K562 (cell line): ENCODE measurements at regions not wholly inside any gene's neighbourhood (a gene's known extent, or its start where the extent isn't known, plus 50 kb on each side); places are given as distances from the start of the nearest gene placed in this dataset.

Source experiments
- ATAC-seq: fragments of 200-7000 bp; cut with Tn5 transposase; 3 replicates; pipeline ENCODE4 v1.9.1; 2020; ENCODE audit warnings: moderate library complexity
- BruUV-seq: library from RNA; stranded (reverse); fragments of 400-500 nt; replicated peaks from 2 replicates; lab custom pipeline; 2021; lab: Mats Ljungman, UMichigan
- CTCF ChIA-PET: fragments of 300-600 bp; formaldehyde crosslinking; extraction: SDS; loops from one replicate; lab custom pipeline; 2021; ENCODE audit warnings: low intra/inter-chr PET ratio; lab: Yijun Ruan, JAX
- POLR2A ChIA-PET: fragments of 300-600, 350-650 bp; sonication (Branson Sonifier 250); formaldehyde crosslinking; extraction: SDS; loops from one replicate; lab custom pipeline; 2021; ENCODE audit warnings: antibody characterized with exemption, inconsistent platforms; lab: Yijun Ruan, JAX
- DNase-seq, 4 experiments: peaks; one replicate each; pipeline versions ENCODE4 v3.0.0 to v3.0.0-alpha.2; 2011 to 2018; ENCODE audit warnings: low spot score in 3 of 4, mixed read lengths in 3 of 4; ENCODE audit errors: extremely low read depth in 1 of 4
- FAIRE-seq: peaks from 2 replicates; lab custom pipeline; 2011; peaks lifted over from hg19 to GRCh38; lab: Jason Lieb, UNC
- H2AFZ ChIP-seq: 2 replicates; pipeline ENCODE4 v1.6.0; 2011; ENCODE audit warnings: low read depth, low read length, control low read depth, inconsistent platforms
- H3K27ac ChIP-seq: fragments of 200-600 bp; 3 replicates; pipeline ENCODE4 v1.8.0; 2011; ENCODE audit warnings: low read depth, mild to moderate bottlenecking, control low read depth, inconsistent platforms, low read length, moderate library complexity, mixed read lengths; ENCODE audit errors: extremely low read depth
- H3K27me3 ChIP-seq, 2 experiments: fragments of 300-600 bp in 1 of 2; 2 replicates in 1 of 2; 3 replicates in 1 of 2; pipeline versions ENCODE4 v1.6.0 to v1.8.0; 2011; ENCODE audit warnings: inconsistent platforms in 2 of 2, low read length in 2 of 2, mild to moderate bottlenecking in 1 of 2, mixed read lengths in 1 of 2, moderate library complexity in 1 of 2; ENCODE audit not compliant: control insufficient read depth in 2 of 2, insufficient read depth in 2 of 2
- H3K36me3 ChIP-seq: fragments of 300-600 bp; 3 replicates; pipeline ENCODE4 v1.8.0; 2011; ENCODE audit warnings: mild to moderate bottlenecking, low read length, inconsistent platforms; ENCODE audit not compliant: control insufficient read depth, insufficient read depth
- H3K4me1 ChIP-seq, 2 experiments: fragments of 200-600 bp in 1 of 2; replicated peaks in 1 of 2; 2 replicates in 1 of 2; 3 replicates in 1 of 2; pipeline versions ENCODE4 v1.5.1 to v1.8.0; 2011; ENCODE audit warnings: inconsistent platforms in 2 of 2, low read length in 2 of 2, mild to moderate bottlenecking in 1 of 2, mixed read lengths in 1 of 2, moderate library complexity in 1 of 2; ENCODE audit not compliant: control insufficient read depth in 2 of 2, insufficient read depth in 2 of 2
- H3K4me2 ChIP-seq: 2 replicates; pipeline ENCODE4 v1.6.1; 2011; ENCODE audit warnings: low read length, control low read depth, inconsistent platforms, mixed read lengths; ENCODE audit not compliant: insufficient read depth
- H3K4me3 ChIP-seq: fragments of 200-600 bp; sonication (generic), shearing (Covaris generic); 2 replicates; pipeline ENCODE4 v1.5.1; 2016; ENCODE audit warnings: control low read depth, inconsistent platforms
- H3K79me2 ChIP-seq: fragments of 200-600 bp; 3 replicates; pipeline ENCODE4 v1.8.0; 2011; ENCODE audit warnings: low read length, inconsistent platforms; ENCODE audit not compliant: control insufficient read depth, insufficient read depth
- H3K9ac ChIP-seq, 2 experiments: 2 replicates each; pipeline versions ENCODE4 v1.6.0 to v1.6.1; 2011; ENCODE audit warnings: low read depth in 2 of 2, low read length in 2 of 2, control low read depth in 1 of 2, inconsistent platforms in 1 of 2, mild to moderate bottlenecking in 1 of 2, mixed read lengths in 1 of 2; ENCODE audit not compliant: insufficient read depth in 1 of 2
- H3K9me1 ChIP-seq: one replicate; pipeline ENCODE4 v1.6.0; 2011; ENCODE audit warnings: inconsistent platforms, mild to moderate bottlenecking, low read length, moderate library complexity; ENCODE audit not compliant: control insufficient read depth, insufficient read depth
- H3K9me3 ChIP-seq: replicated peaks from 2 replicates; pipeline ENCODE4 v1.5.1; 2011; ENCODE audit warnings: low read depth, low read length, inconsistent platforms; ENCODE audit not compliant: control insufficient read depth, insufficient read depth
- H4K20me1 ChIP-seq: replicated peaks from 2 replicates; pipeline ENCODE4 v1.6.1; 2011; ENCODE audit warnings: low read length, inconsistent platforms, mixed read lengths; ENCODE audit not compliant: control insufficient read depth, insufficient read depth
- SIRT6 ChIP-seq: IDR thresholded peaks from one replicate; pipeline ENCODE4 v1.6.1; 2012; ENCODE audit warnings: low read depth, mild to moderate bottlenecking, control low read depth, inconsistent platforms, low read length, moderate library complexity
- ZC3H8 ChIP-seq: fragments of 450-650 bp; IDR thresholded peaks from 2 replicates; pipeline ENCODE4 v1.6.1; 2017
- ZFX ChIP-seq: sonication (generic); formaldehyde crosslinking; IDR thresholded peaks from 2 replicates; pipeline ENCODE4 v1.8.0; 2022; ENCODE audit warnings: mild to moderate bottlenecking, missing genetic modification reagents, moderate library complexity
- ZNF263 ChIP-seq: sonication (generic); formaldehyde crosslinking; IDR thresholded peaks from 2 replicates; pipeline ENCODE4 v1.8.0; 2022; ENCODE audit warnings: mild to moderate bottlenecking, missing genetic modification reagents, borderline replicate concordance
- WGBS: fragments of 100-300 bp; shearing (Covaris generic); methylation state at CpG from one replicate; pipeline ENCODE4 v1.1.6; 2016; ENCODE audit warnings: low coverage, mixed read lengths; ENCODE audit not compliant: insufficient coverage; ENCODE audit errors: missing lambda C conversion rate; 5-methylcytosine and 5-hydroxymethylcytosine counted together
- in situ Hi-C: fragments of 300-500 bp; cut with MboI; formaldehyde crosslinking; loops from 4 replicates; pipeline ENCODE4 v1.15.0; 2018; ENCODE audit warnings: inconsistent platforms, mixed read lengths
- intact Hi-C: fragments of 100-400 bp; cut with micrococcal nuclease; formaldehyde crosslinking; loops from 2 replicates; pipeline ENCODE4 v1.14.2; 2022
- TF ChIP-seq, protein P1 (sequence below): fragments of 450-650 bp; formaldehyde crosslinking; IDR thresholded peaks from 2 replicates; pipeline ENCODE4 v1.4.0; 2020; ENCODE audit warnings: mild to moderate bottlenecking, moderate library complexity

DNA sequence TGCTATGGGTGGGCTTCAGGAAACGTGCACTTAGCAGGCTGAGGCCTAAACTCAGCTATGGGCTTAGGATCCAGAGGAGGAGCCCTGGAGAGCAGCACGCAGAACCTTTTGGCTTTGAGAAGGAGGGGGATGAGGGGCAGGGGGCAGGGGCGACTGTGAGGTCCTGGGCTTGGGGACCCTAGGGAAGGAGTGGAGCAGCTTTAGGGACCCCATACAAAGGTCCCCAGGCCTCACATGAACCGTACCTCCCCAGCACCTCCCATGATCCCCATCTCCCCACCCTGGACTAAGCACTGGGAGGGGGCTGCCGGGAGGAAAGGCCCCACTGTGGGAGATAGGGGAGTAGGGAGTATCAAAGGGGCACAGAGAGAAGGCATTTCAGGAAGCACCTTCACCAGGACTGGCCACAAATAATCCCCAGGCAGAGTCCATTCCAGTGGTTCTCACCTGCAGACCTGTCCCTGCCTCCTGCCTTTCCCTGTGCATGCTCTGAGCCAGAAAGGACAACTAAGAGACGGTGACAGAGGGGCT is 62.0 kb upstream of the KLF13 start (continued):
- TF ChIP-seq SIRT6, result no peak

DNA sequence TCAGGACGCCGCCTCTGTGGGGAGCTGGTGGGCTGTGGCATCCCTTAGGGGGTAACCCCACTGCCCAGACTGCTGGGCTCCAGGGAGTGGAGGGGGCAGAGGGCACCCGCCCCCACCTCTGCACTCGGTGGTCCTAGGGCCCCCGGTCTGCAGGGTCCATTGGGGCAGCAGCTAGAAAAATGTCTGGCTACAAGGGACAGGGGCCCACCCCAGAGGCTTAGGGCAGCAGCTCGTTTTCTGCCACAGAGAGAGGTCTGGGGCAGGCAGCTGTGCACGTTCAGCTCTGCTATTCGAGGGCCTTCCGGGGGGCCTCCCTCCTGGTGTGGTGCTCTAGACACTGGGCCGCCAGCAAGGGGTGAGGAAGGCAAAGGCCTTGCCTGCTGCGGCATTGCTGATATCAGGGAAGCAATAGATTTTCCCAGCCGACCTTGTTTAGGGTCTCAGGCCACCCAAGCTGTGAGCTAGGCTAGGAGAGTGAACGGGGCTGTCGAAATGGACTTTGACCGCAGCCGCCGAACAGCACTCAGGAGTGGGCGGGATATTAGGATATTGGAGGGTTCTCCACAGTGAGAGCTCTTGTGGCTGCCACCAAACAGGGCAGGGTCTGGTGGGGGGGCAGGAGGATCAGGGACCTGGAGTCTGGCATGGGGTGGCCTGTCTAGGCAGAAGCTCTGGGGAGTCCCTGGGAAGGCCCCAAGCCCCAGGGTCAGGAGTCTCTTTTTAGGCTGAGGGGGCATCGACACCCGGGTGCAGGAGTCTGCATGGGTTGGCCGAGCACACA is 61.4 kb upstream of the KLF13 start:
- Histone ChIP-seq H3K36me3 (no peaks in the 10 kb centered on the region), H4K20me1 (no peaks in the 10 kb centered on the region), H2AFZ (no peak overlapping the region), H3K9ac (no peak overlapping the region), H3K4me2 (no peak overlapping the region), H3K27me3 (peaks cover 0 to 14% of the 10 kb centered on the region in 2 experiments; a peak in 1 of 5 replicates), H3K9me3 (no peaks in the 10 kb centered on the region), H3K4me3 (no peak overlapping the region), H3K9me1 (no peaks in the 10 kb centered on the region), H3K27ac (no peak overlapping the region), H3K4me1 (peaks cover 2 to 31% of the 10 kb centered on the region in 2 experiments; a peak in 4 of 5 replicates), H3K79me2 (no peaks in the 10 kb centered on the region)
- ChIA-PET POLR2A (interaction anchor here (0.6 to 0.7 kb wide), 2 partner anchors 10 to 12 kb away, joined by 3 read pairs; no protein-coding TSS in a partner anchor), CTCF (no interaction called here)
- FAIRE-seq (no peak), ATAC-seq (no peak), DNase-seq (no peak)
- WGBS, result 33% methylated on average over 21 of the region's 21 CpGs
- no TSS peak for BruUV-seq
- in situ Hi-C loops (no loop called here), intact Hi-C loops (no loop called here)
- TF ChIP-seq ZNF263 (CRISPR knock-in tag) (no peak), ZFX (CRISPR knock-in tag) (no peak), ZC3H8 (no peak)
- TF ChIP-seq, protein P1, sequence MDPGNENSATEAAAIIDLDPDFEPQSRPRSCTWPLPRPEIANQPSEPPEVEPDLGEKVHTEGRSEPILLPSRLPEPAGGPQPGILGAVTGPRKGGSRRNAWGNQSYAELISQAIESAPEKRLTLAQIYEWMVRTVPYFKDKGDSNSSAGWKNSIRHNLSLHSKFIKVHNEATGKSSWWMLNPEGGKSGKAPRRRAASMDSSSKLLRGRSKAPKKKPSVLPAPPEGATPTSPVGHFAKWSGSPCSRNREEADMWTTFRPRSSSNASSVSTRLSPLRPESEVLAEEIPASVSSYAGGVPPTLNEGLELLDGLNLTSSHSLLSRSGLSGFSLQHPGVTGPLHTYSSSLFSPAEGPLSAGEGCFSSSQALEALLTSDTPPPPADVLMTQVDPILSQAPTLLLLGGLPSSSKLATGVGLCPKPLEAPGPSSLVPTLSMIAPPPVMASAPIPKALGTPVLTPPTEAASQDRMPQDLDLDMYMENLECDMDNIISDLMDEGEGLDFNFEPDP (CRISPR knock-in tag), result no peak
